A549 (cell line): ENCODE measurements at regions not wholly inside any gene's neighbourhood (a gene's known extent, or its start where the extent isn't known, plus 50 kb on each side); places are given as distances from the start of the nearest gene placed in this dataset.

Experiments
- ATAC-seq, 2 experiments: fragments of 200-7000 bp in 1 of 2; fragments of >200 bp in 1 of 2; cut with Nextera tagmentation in 1 of 2; cut with Tn5 transposase in 1 of 2; 3 replicates each; pipeline versions ENCODE4 v1.8.0 to v1.9.1; 2018 to 2020; ENCODE audit warnings: mild to moderate bottlenecking in 1 of 2, moderate library complexity in 1 of 2
- CTCF ChIA-PET: fragments of 300-600 bp; sonication (Branson Sonifier 250); formaldehyde crosslinking; extraction: SDS; loops from one replicate; lab custom pipeline; 2021; ENCODE audit warnings: antibody characterized with exemption, inconsistent platforms; lab: Yijun Ruan, JAX
- POLR2A ChIA-PET: fragments of 350-600 bp; formaldehyde crosslinking; extraction: SDS; loops from one replicate; lab custom pipeline; 2021; ENCODE audit warnings: antibody characterized with exemption, inconsistent platforms; lab: Yijun Ruan, JAX
- DNase-seq, 2 experiments: peaks; one replicate each; pipeline versions ENCODE4 v3.0.0 to v3.0.0-alpha.2; 2011 to 2016; ENCODE audit warnings: low read depth in 1 of 2, low spot score in 1 of 2
- FAIRE-seq: peaks from 2 replicates; lab custom pipeline; 2011; peaks lifted over from hg19 to GRCh38; lab: Jason Lieb, UNC
- H3K27ac ChIP-seq, 2 experiments: fragments of >200 bp; sonication (Bioruptor Twin); formaldehyde crosslinking; 3 replicates each; pipeline ENCODE4 v1.5.1; 2016 to 2017
- H3K4me1 ChIP-seq: fragments of >200 bp; sonication (Bioruptor Twin); formaldehyde crosslinking; 3 replicates; pipeline ENCODE4 v1.6.1; 2016
- H3K4me2 ChIP-seq: fragments of >200 bp; sonication (Bioruptor Twin); formaldehyde crosslinking; 3 replicates; pipeline ENCODE4 v1.6.1; 2016
- H3K4me3 ChIP-seq: fragments of >200 bp; sonication (Bioruptor Twin); formaldehyde crosslinking; 3 replicates; pipeline ENCODE4 v1.5.1; 2016
- H3K9me3 ChIP-seq: fragments of >200 bp; sonication (Bioruptor Twin); formaldehyde crosslinking; 3 replicates; pipeline ENCODE4 v1.6.1; 2016
- CBX2 ChIP-seq: fragments of 200-600 bp; sonication (generic); IDR thresholded peaks from 2 replicates; pipeline ENCODE4 v1.6.1; 2016; ENCODE audit warnings: low read depth, mild to moderate bottlenecking, borderline replicate concordance
- CBX8 ChIP-seq: fragments of 200-600 bp; sonication (generic); IDR thresholded peaks from 2 replicates; pipeline ENCODE4 v1.6.1; 2016
- EHF ChIP-seq: fragments of 250-450 bp; sonication (Bioruptor Pico); IDR thresholded peaks from 2 replicates; pipeline ENCODE4 v1.5.0; 2020; ENCODE audit warnings: mild to moderate bottlenecking
- FOSB ChIP-seq: fragments of 250-450 bp; sonication (Bioruptor Pico); IDR thresholded peaks from 2 replicates; pipeline ENCODE4 v1.5.0; 2020; ENCODE audit warnings: mild to moderate bottlenecking, moderate library complexity
- HOXB5 ChIP-seq: fragments of 250-450 bp; sonication (Bioruptor Pico); IDR thresholded peaks from 2 replicates; pipeline ENCODE4 v1.5.0; 2020; ENCODE audit warnings: mild to moderate bottlenecking, moderate library complexity
- MAFK ChIP-seq: fragments of 450-650 bp; IDR thresholded peaks from 2 replicates; pipeline ENCODE4 v1.6.1; 2014; ENCODE audit not compliant: partially characterized antibody
- NFE2L2 ChIP-seq: fragments of 150-350 bp; conservative IDR thresholded peaks from 2 replicates; pipeline ENCODE4 v1.6.1; 2014; ENCODE audit warnings: low read length
- NPAS2 ChIP-seq: fragments of 250-450 bp; sonication (Bioruptor Pico); IDR thresholded peaks from 2 replicates; pipeline ENCODE4 v1.8.0; 2022; ENCODE audit warnings: mild to moderate bottlenecking, moderate library complexity, borderline replicate concordance
- PHF8 ChIP-seq: fragments of 200-600 bp; sonication (generic); IDR thresholded peaks from 2 replicates; pipeline ENCODE4 v1.6.1; 2016; ENCODE audit warnings: low read depth, mild to moderate bottlenecking, antibody characterized with exemption, moderate library complexity, borderline replicate concordance
- POLR2A ChIP-seq: IDR thresholded peaks from 2 replicates; pipeline ENCODE4 v1.6.1; 2012; ENCODE audit warnings: mild to moderate bottlenecking, low read length
- POLR2AphosphoS2 ChIP-seq: conservative IDR thresholded peaks from 2 replicates; pipeline ENCODE4 v1.6.1; 2012; ENCODE audit warnings: low read length, improper control_type of control experiment, inconsistent platforms
- RAD21 ChIP-seq, 2 experiments: fragments of >200 bp in 1 of 2; sonication (Bioruptor Twin) in 1 of 2; formaldehyde crosslinking in 1 of 2; IDR thresholded peaks in 1 of 2; conservative IDR thresholded peaks in 1 of 2; 2 replicates in 1 of 2; 3 replicates in 1 of 2; pipeline ENCODE4 v1.6.1; 2012 to 2018; ENCODE audit warnings: inconsistent platforms in 1 of 2
- RFX5 ChIP-seq: fragments of 450-650 bp; IDR thresholded peaks from 2 replicates; pipeline ENCODE4 v1.7.1; 2014; ENCODE audit warnings: antibody characterized with exemption, mild to moderate bottlenecking, moderate library complexity
- TFCP2L1 ChIP-seq: fragments of 250-450 bp; sonication (Bioruptor Pico); IDR thresholded peaks from 2 replicates; pipeline ENCODE4 v1.5.0; 2021; ENCODE audit warnings: mild to moderate bottlenecking
- TP53 ChIP-seq: fragments of 250-450 bp; sonication (Bioruptor Pico); IDR thresholded peaks from 2 replicates; pipeline ENCODE4 v1.5.0; 2021; ENCODE audit warnings: mild to moderate bottlenecking, moderate library complexity
- WGBS: methylation state at CpG from one replicate; pipeline ENCODE4 v1.1.6; 2017; ENCODE audit errors: missing lambda C conversion rate; 5-methylcytosine and 5-hydroxymethylcytosine counted together
- TF ChIP-seq, protein P1 (sequence below): IDR thresholded peaks from 2 replicates; pipeline ENCODE4 v1.6.1; 2012
- TF ChIP-seq, protein P2 (sequence below): fragments of >200 bp; sonication (Bioruptor Twin); formaldehyde crosslinking; IDR thresholded peaks from 2 replicates; pipeline ENCODE4 v1.6.1; 2016
- TF ChIP-seq, protein P3 (sequence below): IDR thresholded peaks from 2 replicates; pipeline ENCODE4 v1.6.1; 2012
- TF ChIP-seq, protein P4 (sequence below): IDR thresholded peaks from 2 replicates; pipeline ENCODE4 v1.6.1; 2012; ENCODE audit warnings: low read depth, borderline replicate concordance

DNA sequence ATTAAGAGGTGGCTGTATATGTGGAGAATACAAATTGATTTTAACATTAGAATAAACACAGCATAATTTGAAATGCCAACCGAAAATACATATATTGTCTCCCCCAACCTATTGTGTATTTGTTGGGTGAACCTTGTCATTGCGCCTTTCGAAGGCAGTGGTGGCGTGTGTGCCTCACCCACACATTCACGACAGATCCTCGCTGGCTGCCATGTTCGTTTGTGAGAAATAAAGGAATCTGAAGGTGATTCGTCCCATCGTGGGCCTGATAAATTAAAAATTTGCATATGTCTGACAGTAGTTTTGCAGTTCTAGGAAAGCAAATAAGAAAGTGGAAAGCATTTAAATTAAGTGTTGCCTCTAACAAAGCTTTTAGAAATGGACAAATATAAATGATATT, 222.8 kb upstream of the TOPAZ1 start:
- H3K4me2 ChIP-seq, result no peak overlapping the region
- no peak for ATAC-seq
- H3K4me1 ChIP-seq, result 0 out of 3 replicates have a peak, but pooled peaks cover 6% of the 10 kb centered on the region
- no peak for DNase-seq
- no peak for FAIRE-seq
- TF ChIP-seq, protein P1, sequence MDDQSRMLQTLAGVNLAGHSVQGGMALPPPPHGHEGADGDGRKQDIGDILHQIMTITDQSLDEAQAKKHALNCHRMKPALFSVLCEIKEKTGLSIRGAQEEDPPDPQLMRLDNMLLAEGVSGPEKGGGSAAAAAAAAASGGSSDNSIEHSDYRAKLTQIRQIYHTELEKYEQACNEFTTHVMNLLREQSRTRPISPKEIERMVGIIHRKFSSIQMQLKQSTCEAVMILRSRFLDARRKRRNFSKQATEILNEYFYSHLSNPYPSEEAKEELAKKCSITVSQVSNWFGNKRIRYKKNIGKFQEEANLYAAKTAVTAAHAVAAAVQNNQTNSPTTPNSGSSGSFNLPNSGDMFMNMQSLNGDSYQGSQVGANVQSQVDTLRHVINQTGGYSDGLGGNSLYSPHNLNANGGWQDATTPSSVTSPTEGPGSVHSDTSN, result no peak
- TF ChIP-seq NPAS2 (CRISPR knock-in tag) (no peak), TP53 (CRISPR knock-in tag) (no peak), RAD21 (conservative IDR thresholded peaks at IDR 0.05 in 1 of 2, IDR thresholded peaks at IDR 0.05 in 1 of 2) (no peak), FOSB (CRISPR knock-in tag) (no peak), CBX2 (no peak), TFCP2L1 (no peak), POLR2AphosphoS2 (no peak), POLR2A (no peak), PHF8 (no peak), MAFK (no peak)
- TF ChIP-seq, protein P2, sequence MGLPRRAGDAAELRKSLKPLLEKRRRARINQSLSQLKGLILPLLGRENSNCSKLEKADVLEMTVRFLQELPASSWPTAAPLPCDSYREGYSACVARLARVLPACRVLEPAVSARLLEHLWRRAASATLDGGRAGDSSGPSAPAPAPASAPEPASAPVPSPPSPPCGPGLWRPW, result no peak
- WGBS, result 88% methylated on average over 9 of the region's 9 CpGs
- ChIA-PET CTCF (interaction anchor here (0.7 to 1.1 kb wide), 2 partner anchors 152 to 163 kb away, joined by 3 read pairs; no protein-coding TSS in a partner anchor), POLR2A (no interaction called here)
- H3K4me3 ChIP-seq, result no peak overlapping the region
- H3K27ac ChIP-seq, result no peak overlapping the region
- H3K9me3 ChIP-seq, result no peaks in the 10 kb centered on the region

DNA sequence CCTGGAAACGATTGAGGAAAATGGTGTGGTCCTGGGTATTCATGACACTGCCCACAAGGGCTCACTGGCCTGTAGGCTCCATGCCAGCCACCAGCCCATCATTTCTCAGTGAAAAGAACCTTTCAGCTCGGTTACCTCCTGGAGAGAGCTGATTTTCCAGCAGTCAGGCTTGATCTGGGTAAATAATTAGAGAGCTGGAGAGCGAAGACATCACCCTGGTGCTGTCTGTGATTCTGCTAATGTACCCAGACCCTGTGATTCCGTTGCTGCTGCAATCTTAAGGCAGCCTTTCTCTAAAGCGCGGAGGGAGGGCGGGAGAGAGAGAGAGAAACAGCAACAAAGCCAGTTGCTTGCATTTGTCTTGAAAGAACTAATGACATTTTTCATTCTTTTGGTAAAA, 221.9 kb upstream of the TOPAZ1 start:
- H3K4me2 ChIP-seq, result no peak overlapping the region
- no peak for DNase-seq
- CTCF ChIA-PET, result interaction anchor here (1.1 kb wide), 1 partner anchor 164 kb away, joined by 3 read pairs; no protein-coding TSS in a partner anchor
- no peak overlapping the region for H3K27ac ChIP-seq
- no peak overlapping the region for H3K4me3 ChIP-seq
- 88% methylated on average over 7 of the region's 7 CpGs for WGBS
- 0 out of 3 replicates have a peak, but pooled peaks cover 6% of the 10 kb centered on the region for H3K4me1 ChIP-seq
- POLR2A ChIA-PET, result no interaction called here
- TF ChIP-seq RFX5 (no peak), POLR2AphosphoS2 (0 out of 2 replicates have a peak, but pooled peaks have one; percentile 41)
- FAIRE-seq, result no peak
- H3K9me3 ChIP-seq, result no peaks in the 10 kb centered on the region
- ATAC-seq, result no peak; a peak in 1 of 6 replicates

DNA sequence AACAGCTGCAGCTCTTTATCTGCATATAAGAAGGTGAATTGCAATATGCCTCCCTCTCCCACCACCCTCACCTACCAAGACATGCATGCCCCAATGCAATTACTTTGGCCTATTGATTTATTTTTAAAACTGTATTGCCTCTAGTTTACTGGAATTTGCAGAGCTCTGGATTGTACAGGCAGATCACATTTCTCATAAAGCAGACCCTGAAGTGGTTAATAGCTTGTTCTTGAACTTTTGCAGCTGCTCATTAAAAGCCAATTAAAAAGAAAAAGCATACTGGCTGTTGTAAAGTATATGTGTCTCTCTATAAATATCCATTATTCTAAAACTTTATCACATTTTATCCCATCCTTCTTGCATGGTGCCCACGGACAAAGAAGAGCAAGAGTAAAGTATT, 221.5 kb upstream of the TOPAZ1 start:
- no peak for DNase-seq
- H3K27ac ChIP-seq, result no peak overlapping the region
- 0 out of 3 replicates have a peak, but pooled peaks cover 6% of the 10 kb centered on the region for H3K4me1 ChIP-seq
- CTCF ChIA-PET, result interaction anchor here (1.1 kb wide), 1 partner anchor 164 kb away, joined by 3 read pairs; no protein-coding TSS in a partner anchor
- no peak for TF ChIP-seq CBX8
- TF ChIP-seq NFE2L2, result no peak
- TF ChIP-seq, protein P3, sequence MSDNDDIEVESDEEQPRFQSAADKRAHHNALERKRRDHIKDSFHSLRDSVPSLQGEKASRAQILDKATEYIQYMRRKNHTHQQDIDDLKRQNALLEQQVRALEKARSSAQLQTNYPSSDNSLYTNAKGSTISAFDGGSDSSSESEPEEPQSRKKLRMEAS, result no peak
- no peak for TF ChIP-seq HOXB5 (CRISPR knock-in tag)
- TF ChIP-seq EHF, result no peak
- TF ChIP-seq, protein P4, sequence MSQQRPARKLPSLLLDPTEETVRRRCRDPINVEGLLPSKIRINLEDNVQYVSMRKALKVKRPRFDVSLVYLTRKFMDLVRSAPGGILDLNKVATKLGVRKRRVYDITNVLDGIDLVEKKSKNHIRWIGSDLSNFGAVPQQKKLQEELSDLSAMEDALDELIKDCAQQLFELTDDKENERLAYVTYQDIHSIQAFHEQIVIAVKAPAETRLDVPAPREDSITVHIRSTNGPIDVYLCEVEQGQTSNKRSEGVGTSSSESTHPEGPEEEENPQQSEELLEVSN, result no peak
- TF ChIP-seq, all 56 proteins: peak for 0
- POLR2A ChIA-PET, result no interaction called here
- H3K4me3 ChIP-seq, result no peak overlapping the region
- no peak overlapping the region for H3K4me2 ChIP-seq
- WGBS, result 89% methylated on average over 1 of the region's 1 CpG
- no peaks in the 10 kb centered on the region for H3K9me3 ChIP-seq
- no peak for ATAC-seq
- FAIRE-seq, result no peak
